DMS153 (cell line): ENCODE measurements at regions not wholly inside any gene's neighbourhood (a gene's known extent, or its start where the extent isn't known, plus 50 kb on each side); places are given as distances from the start of the nearest gene placed in this dataset.

Experiments used
- DNase-seq: peaks from one replicate; lab custom pipeline; 2025; lab: John Stamatoyannopoulos, UW

- DNase-seq: no peak
These were observed 70.8 kb upstream of the GNAZ start for GRCh38 chr22:22999523-22999922.

DNA sequence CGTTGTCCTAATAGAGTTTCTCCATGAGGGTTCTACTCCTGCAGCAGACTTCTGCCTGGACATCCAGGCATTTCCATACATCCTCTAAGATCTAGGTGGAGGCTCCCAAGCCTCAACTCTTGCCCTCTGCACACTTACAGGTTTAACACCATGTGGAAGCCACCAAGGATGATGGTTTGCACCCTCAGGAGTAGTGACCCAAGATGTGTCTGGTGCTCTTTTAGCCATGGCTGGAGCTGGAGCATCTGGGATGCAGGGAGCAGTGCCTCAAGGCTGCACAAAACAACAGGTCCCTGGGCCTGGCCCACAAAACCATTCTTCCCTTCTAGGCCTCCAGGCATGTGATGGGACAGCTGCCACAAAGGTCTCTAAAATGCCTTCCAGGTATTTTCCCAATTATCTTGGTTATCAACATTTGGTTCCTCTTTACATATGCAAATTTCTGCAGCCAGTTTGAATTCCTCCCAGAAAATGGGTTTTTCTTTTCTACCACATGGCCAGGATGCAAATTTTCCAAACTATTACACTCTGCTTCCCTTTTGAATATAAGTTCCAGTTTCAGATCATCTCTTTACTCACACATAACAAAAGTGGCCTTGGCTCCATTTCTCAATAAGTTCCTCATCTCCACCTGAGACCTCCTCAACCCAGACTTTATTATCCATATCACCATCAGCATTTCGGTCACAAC lies 69.5 kb upstream of the GNAZ start:
- no peak for DNase-seq

- no peak for DNase-seq
These were observed 68.9 kb upstream of the GNAZ start for GRCh38 chr22:23001463-23001862.

DNA sequence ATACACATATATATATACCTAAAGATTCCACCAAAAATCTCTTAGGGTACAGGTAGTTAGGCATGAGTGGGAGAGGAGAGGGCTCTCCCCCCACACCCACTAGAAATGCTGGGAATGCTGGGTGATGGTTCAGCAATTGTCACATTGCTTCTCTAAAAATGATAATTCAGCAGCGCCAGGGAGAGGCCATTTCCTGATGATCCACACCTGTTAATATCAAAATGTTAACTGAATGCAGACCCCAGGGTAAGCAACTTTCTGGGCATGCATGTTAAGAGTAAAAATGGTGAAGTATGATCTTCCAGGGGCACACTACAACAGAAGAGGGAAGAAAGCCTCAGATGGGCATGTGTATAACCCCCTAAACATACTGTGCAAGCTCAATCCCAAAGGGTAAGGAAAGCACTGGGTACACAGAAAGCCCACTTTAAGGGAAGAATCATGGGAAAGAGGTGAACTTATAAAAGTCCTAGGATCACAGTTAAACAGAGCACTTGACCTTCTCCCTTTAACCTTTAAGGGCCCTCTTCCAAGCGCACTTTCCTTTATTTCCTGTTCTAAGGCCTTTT lies 67.6 kb upstream of the GNAZ start:
- no peak for DNase-seq

DNA sequence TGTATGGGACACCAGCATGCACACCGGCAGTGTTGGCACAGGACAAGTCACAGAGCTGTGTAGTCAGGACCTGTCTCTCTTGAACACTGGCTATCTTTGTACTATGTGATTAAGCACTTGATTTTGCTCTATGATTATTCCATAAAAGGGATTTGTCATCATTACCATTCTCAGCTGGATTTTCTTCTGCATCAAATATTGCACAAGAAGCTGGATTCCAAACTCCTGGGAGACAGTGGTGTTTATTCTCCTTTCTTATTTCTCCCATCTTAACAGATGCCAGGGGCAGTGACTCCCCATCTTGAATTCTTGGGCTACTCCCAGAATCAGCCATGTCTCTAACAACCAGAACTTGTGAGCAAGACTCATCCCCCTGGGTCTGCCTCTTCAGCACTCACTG lies 62.5 kb upstream of the GNAZ start:
- no peak for DNase-seq

DNA sequence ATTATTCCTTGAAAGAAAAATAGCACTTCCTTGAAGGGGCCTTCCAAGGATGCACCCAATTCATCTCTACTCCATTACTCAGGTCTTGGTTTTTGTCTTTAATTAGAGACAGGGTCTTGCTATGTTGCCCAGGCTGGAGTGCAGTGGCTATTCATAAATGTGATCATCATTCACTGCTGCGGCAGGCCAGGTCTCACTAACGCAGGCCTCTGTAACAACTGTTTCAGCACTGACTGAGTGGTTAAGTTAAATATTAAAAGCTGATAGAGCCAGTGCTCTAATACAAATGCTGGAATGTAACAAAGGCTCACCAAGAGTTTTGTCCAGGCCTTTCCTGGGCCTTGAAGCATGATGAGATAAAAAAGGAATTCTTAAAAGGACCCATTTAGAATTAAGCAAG lies 61.4 kb upstream of the GNAZ start:
- no peak for DNase-seq
